ENCODE measurements at regions not wholly inside any gene's neighbourhood (a gene's known extent, or its start where the extent isn't known, plus 50 kb on each side); places are given as distances from the start of the nearest gene placed in this dataset.
"Not testable (repeated sequence)": the region's sequence is repeated elsewhere in the genome, so short reads cannot be mapped to it uniquely, and the experiment has no call there.

- H3K9me3 ChIP-seq (ENCODE audit: insufficient read depth, low read depth, low read length); H2AFZ ChIP-seq (ENCODE audit: low read length); H4K20me1 ChIP-seq (ENCODE audit: insufficient read depth, low read length, poor library complexity, severe bottlenecking); H3K4me1 ChIP-seq (ENCODE audit: insufficient read depth, low read length, poor library complexity, severe bottlenecking); H3F3A ChIP-seq (ENCODE audit: low read depth); H3K4me3 ChIP-seq (ENCODE audit: low read length, poor library complexity, severe bottlenecking); H3K27me3 ChIP-seq (ENCODE audit: insufficient read depth, low read length, poor library complexity, severe bottlenecking); H3K4me2 ChIP-seq (ENCODE audit: low read depth, low read length, poor library complexity, severe bottlenecking); H3K79me2 ChIP-seq (ENCODE audit: insufficient read depth, low read length); H3K9ac ChIP-seq (ENCODE audit: low read depth, low read length, poor library complexity, severe bottlenecking); H3K36me3 ChIP-seq (ENCODE audit: insufficient read depth, low read length); H3K9me2 ChIP-seq (replicated peaks; ENCODE audit: low read depth, low read length): not testable (repeated sequence)
Observed at GRCh38 chr11:3516345-3516933, 125.4 kb downstream of the ART5 start.

GRCh38 chr11:3514635-3515424 lies 127.0 kb downstream of the ART5 start:
- not testable (repeated sequence) for H3K36me3 ChIP-seq (ENCODE audit: insufficient read depth, low read length); H3F3A ChIP-seq (ENCODE audit: low read depth); H3K4me2 ChIP-seq (ENCODE audit: low read depth, low read length, poor library complexity, severe bottlenecking)

GRCh38 chr11:3513311-3513710 lies 128.5 kb downstream of the ART5 start:
- not testable (repeated sequence) for H3K79me2 ChIP-seq (ENCODE audit: insufficient read depth, low read length); H3K27me3 ChIP-seq (ENCODE audit: insufficient read depth, low read length, poor library complexity, severe bottlenecking); H3K36me3 ChIP-seq (ENCODE audit: insufficient read depth, low read length); H3K4me3 ChIP-seq (ENCODE audit: low read length, poor library complexity, severe bottlenecking); H3K9me2 ChIP-seq (replicated peaks; ENCODE audit: low read depth, low read length); H3F3A ChIP-seq (ENCODE audit: low read depth); H3K9me3 ChIP-seq (ENCODE audit: insufficient read depth, low read depth, low read length); H3K4me2 ChIP-seq (ENCODE audit: low read depth, low read length, poor library complexity, severe bottlenecking); H2AFZ ChIP-seq (ENCODE audit: low read length); H3K9ac ChIP-seq (ENCODE audit: low read depth, low read length, poor library complexity, severe bottlenecking); H4K20me1 ChIP-seq (ENCODE audit: insufficient read depth, low read length, poor library complexity, severe bottlenecking); H3K4me1 ChIP-seq (ENCODE audit: insufficient read depth, low read length, poor library complexity, severe bottlenecking)

More at GRCh38 chr11:3514635-3515424, 127.0 kb downstream of the ART5 start:
- not testable (repeated sequence) for H3K4me3 ChIP-seq (ENCODE audit: low read length, poor library complexity, severe bottlenecking); H3K9me3 ChIP-seq (ENCODE audit: insufficient read depth, low read depth, low read length); H3K9me2 ChIP-seq (replicated peaks; ENCODE audit: low read depth, low read length); H2AFZ ChIP-seq (ENCODE audit: low read length); H3K27me3 ChIP-seq (ENCODE audit: insufficient read depth, low read length, poor library complexity, severe bottlenecking); H3K9ac ChIP-seq (ENCODE audit: low read depth, low read length, poor library complexity, severe bottlenecking); H4K20me1 ChIP-seq (ENCODE audit: insufficient read depth, low read length, poor library complexity, severe bottlenecking); H3K79me2 ChIP-seq (ENCODE audit: insufficient read depth, low read length); H3K4me1 ChIP-seq (ENCODE audit: insufficient read depth, low read length, poor library complexity, severe bottlenecking)

GRCh38 chr11:3512751-3513150 lies 129.0 kb downstream of the ART5 start:
- H3K4me2 ChIP-seq (ENCODE audit: low read depth, low read length, poor library complexity, severe bottlenecking); H3K27me3 ChIP-seq (ENCODE audit: insufficient read depth, low read length, poor library complexity, severe bottlenecking); H3K4me1 ChIP-seq (ENCODE audit: insufficient read depth, low read length, poor library complexity, severe bottlenecking); H3K9me3 ChIP-seq (ENCODE audit: insufficient read depth, low read depth, low read length); H3K36me3 ChIP-seq (ENCODE audit: insufficient read depth, low read length); H3K9me2 ChIP-seq (replicated peaks; ENCODE audit: low read depth, low read length); H3K79me2 ChIP-seq (ENCODE audit: insufficient read depth, low read length); H3K9ac ChIP-seq (ENCODE audit: low read depth, low read length, poor library complexity, severe bottlenecking); H4K20me1 ChIP-seq (ENCODE audit: insufficient read depth, low read length, poor library complexity, severe bottlenecking); H3F3A ChIP-seq (ENCODE audit: low read depth); H3K4me3 ChIP-seq (ENCODE audit: low read length, poor library complexity, severe bottlenecking); H2AFZ ChIP-seq (ENCODE audit: low read length): not testable (repeated sequence)

GRCh38 chr11:3512133-3512703 lies 129.6 kb downstream of the ART5 start:
- H3K4me3 ChIP-seq (ENCODE audit: low read length, poor library complexity, severe bottlenecking); H2AFZ ChIP-seq (ENCODE audit: low read length); H3K36me3 ChIP-seq (ENCODE audit: insufficient read depth, low read length); H3K79me2 ChIP-seq (ENCODE audit: insufficient read depth, low read length); H3K4me1 ChIP-seq (ENCODE audit: insufficient read depth, low read length, poor library complexity, severe bottlenecking); H3F3A ChIP-seq (ENCODE audit: low read depth); H3K9me2 ChIP-seq (replicated peaks; ENCODE audit: low read depth, low read length); H3K9me3 ChIP-seq (ENCODE audit: insufficient read depth, low read depth, low read length); H3K27me3 ChIP-seq (ENCODE audit: insufficient read depth, low read length, poor library complexity, severe bottlenecking); H4K20me1 ChIP-seq (ENCODE audit: insufficient read depth, low read length, poor library complexity, severe bottlenecking); H3K9ac ChIP-seq (ENCODE audit: low read depth, low read length, poor library complexity, severe bottlenecking): not testable (repeated sequence)
- peak overlapping the region; percentile 31 for H3K4me2 ChIP-seq (ENCODE audit: low read depth, low read length, poor library complexity, severe bottlenecking)

GRCh38 chr11:3511416-3512132 lies 130.2 kb downstream of the ART5 start:
- H3K27me3 ChIP-seq (ENCODE audit: insufficient read depth, low read length, poor library complexity, severe bottlenecking); H3F3A ChIP-seq (ENCODE audit: low read depth); H3K79me2 ChIP-seq (ENCODE audit: insufficient read depth, low read length); H3K9me2 ChIP-seq (replicated peaks; ENCODE audit: low read depth, low read length); H3K4me1 ChIP-seq (ENCODE audit: insufficient read depth, low read length, poor library complexity, severe bottlenecking); H3K4me3 ChIP-seq (ENCODE audit: low read length, poor library complexity, severe bottlenecking); H2AFZ ChIP-seq (ENCODE audit: low read length); H4K20me1 ChIP-seq (ENCODE audit: insufficient read depth, low read length, poor library complexity, severe bottlenecking); H3K9me3 ChIP-seq (ENCODE audit: insufficient read depth, low read depth, low read length); H3K9ac ChIP-seq (ENCODE audit: low read depth, low read length, poor library complexity, severe bottlenecking); H3K36me3 ChIP-seq (ENCODE audit: insufficient read depth, low read length): not testable (repeated sequence)
- H3K4me2 ChIP-seq (ENCODE audit: low read depth, low read length, poor library complexity, severe bottlenecking), result peak overlapping the region; percentile 31

- H3K9me2 ChIP-seq (replicated peaks; ENCODE audit: low read depth, low read length); H3K4me3 ChIP-seq (ENCODE audit: low read length, poor library complexity, severe bottlenecking); H2AFZ ChIP-seq (ENCODE audit: low read length); H3K79me2 ChIP-seq (ENCODE audit: insufficient read depth, low read length); H3K4me2 ChIP-seq (ENCODE audit: low read depth, low read length, poor library complexity, severe bottlenecking); H3F3A ChIP-seq (ENCODE audit: low read depth); H3K4me1 ChIP-seq (ENCODE audit: insufficient read depth, low read length, poor library complexity, severe bottlenecking); H3K36me3 ChIP-seq (ENCODE audit: insufficient read depth, low read length); H3K27me3 ChIP-seq (ENCODE audit: insufficient read depth, low read length, poor library complexity, severe bottlenecking); H3K9ac ChIP-seq (ENCODE audit: low read depth, low read length, poor library complexity, severe bottlenecking); H4K20me1 ChIP-seq (ENCODE audit: insufficient read depth, low read length, poor library complexity, severe bottlenecking); H3K9me3 ChIP-seq (ENCODE audit: insufficient read depth, low read depth, low read length): not testable (repeated sequence)
Observed at GRCh38 chr11:3509563-3509962, 130.6 kb upstream of the ZNF195 start.

Data from Loucy (cell line).